Activated CD8-positive, alpha-beta T cell treated with anti-CD3 and anti-CD28 coated beads, Interleukin-2, amount 10 ng/mL, durations not matched to agents 7 days and 5 days (primary cell): ENCODE measurements at regions not wholly inside any gene's neighbourhood (a gene's known extent, or its start where the extent isn't known, plus 50 kb on each side); places are given as distances from the start of the nearest gene placed in this dataset.
"Not testable (repeated sequence)": the region's sequence is repeated elsewhere in the genome, so short reads cannot be mapped to it uniquely, and the experiment has no call there.

ENCODE experiments used
- ATAC-seq: fragments of 150-1000 bp; cut with Tn5 transposase; one replicate; pipeline ENCODE4 v1.10.0; 2021; ENCODE audit warnings: moderate library complexity
- CTCF ChIA-PET: fragments of 350-600 bp; sonication (Branson Sonifier 250); formaldehyde crosslinking; loops from one replicate; lab custom pipeline; 2021; ENCODE audit warnings: antibody characterized with exemption; lab: Charles Lee
- POLR2A ChIA-PET: fragments of 350-600 bp; sonication (Branson Sonifier 250); formaldehyde crosslinking; loops from one replicate; lab custom pipeline; 2021; ENCODE audit warnings: antibody characterized with exemption; lab: Charles Lee
- DNase-seq: peaks from one replicate; pipeline ENCODE4 v3.0.0-alpha.2; 2020
- H3K27ac Mint-ChIP-seq: one replicate; pipeline ENCODE4 v1.8.0; 2021; ENCODE audit warnings: mild to moderate bottlenecking, mixed read lengths
- H3K27me3 Mint-ChIP-seq: one replicate; pipeline ENCODE4 v1.8.0; 2021; ENCODE audit warnings: low read depth, mixed read lengths
- H3K36me3 Mint-ChIP-seq: one replicate; pipeline ENCODE4 v1.8.0; 2021; ENCODE audit warnings: low read depth, mixed read lengths
- H3K4me1 Mint-ChIP-seq: one replicate; pipeline ENCODE4 v1.8.0; 2021; ENCODE audit warnings: low read depth, mixed read lengths
- H3K4me3 Mint-ChIP-seq: one replicate; pipeline ENCODE4 v1.8.0; 2021; ENCODE audit warnings: mild to moderate bottlenecking, mixed read lengths
- H3K9me3 Mint-ChIP-seq: one replicate; pipeline ENCODE4 v1.8.0; 2022; ENCODE audit warnings: mixed read lengths; ENCODE audit not compliant: insufficient read depth

DNA sequence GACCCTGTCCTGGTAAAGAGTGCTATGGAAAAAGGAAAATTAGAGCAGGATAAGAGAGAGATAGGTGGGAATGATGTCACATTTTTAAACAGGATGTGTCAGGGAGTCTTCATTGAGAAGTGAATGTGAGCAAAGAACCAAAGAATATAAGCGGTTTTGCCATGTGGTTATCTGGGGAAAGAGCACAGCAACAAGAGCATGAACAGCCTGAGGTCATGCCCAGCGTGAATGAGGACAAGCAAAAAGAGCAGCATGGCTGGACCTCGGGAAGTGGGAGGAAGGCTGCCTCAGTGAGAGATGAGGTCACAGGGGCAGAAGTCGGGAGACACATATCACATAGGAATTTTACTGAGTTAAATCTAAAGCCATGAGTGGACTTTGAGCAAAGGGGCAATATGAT is 82.8 kb upstream of the HES1 start:
- peaks cover 3% of the 10 kb centered on the region for H3K36me3 Mint-ChIP-seq
- H3K4me1 Mint-ChIP-seq = peaks cover 5% of the 10 kb centered on the region
- peaks cover 10% of the 10 kb centered on the region for H3K9me3 Mint-ChIP-seq
- ChIA-PET POLR2A (no interaction called here), CTCF (no interaction called here)
- H3K27ac Mint-ChIP-seq = no peak overlapping the region
- no peak for ATAC-seq
- no peak overlapping the region for H3K4me3 Mint-ChIP-seq
- DNase-seq = no peak
- peaks cover 29% of the 10 kb centered on the region for H3K27me3 Mint-ChIP-seq

DNA sequence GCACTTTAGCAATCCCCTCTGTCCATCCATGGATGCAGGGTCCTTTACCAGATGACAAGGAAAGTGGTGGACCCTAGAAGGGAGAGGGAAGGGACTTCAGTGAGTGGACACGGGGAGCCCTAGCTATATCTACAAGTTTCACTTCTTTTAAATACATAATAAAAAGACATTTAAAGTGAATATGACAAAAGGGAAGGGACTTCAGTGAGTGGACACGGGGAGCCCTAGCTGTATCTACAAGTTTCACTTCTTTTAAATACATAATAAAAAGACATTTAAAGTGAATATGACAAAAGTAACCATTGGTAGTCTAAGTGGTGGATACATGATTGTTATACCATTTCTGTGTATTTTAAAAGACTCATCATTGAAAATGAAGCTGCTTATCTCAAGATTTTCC is 81.9 kb upstream of the HES1 start:
- CTCF ChIA-PET = no interaction called here
- Mint-ChIP-seq H3K27ac (no peak overlapping the region), H3K27me3 (peaks cover 23% of the 10 kb centered on the region), H3K36me3 (peaks cover 3% of the 10 kb centered on the region), H3K4me1 (peaks cover 7% of the 10 kb centered on the region), H3K4me3 (no peak overlapping the region), H3K9me3 (peaks cover 10% of the 10 kb centered on the region)
- POLR2A ChIA-PET = no interaction called here
- no peak for DNase-seq
- ATAC-seq = no peak

GRCh38 chr3:194054540-194054939 is 81.4 kb upstream of the HES1 start:
- DNase-seq = no peak
- peaks cover 7% of the 10 kb centered on the region for H3K4me1 Mint-ChIP-seq
- ChIA-PET CTCF (no interaction called here), POLR2A (no interaction called here)
- H3K27me3 Mint-ChIP-seq = peaks cover 22% of the 10 kb centered on the region
- H3K27ac Mint-ChIP-seq = no peak overlapping the region
- H3K36me3 Mint-ChIP-seq = peaks cover 3% of the 10 kb centered on the region
- H3K9me3 Mint-ChIP-seq = peaks cover 10% of the 10 kb centered on the region
- no peak overlapping the region for H3K4me3 Mint-ChIP-seq
- ATAC-seq = no peak

DNA sequence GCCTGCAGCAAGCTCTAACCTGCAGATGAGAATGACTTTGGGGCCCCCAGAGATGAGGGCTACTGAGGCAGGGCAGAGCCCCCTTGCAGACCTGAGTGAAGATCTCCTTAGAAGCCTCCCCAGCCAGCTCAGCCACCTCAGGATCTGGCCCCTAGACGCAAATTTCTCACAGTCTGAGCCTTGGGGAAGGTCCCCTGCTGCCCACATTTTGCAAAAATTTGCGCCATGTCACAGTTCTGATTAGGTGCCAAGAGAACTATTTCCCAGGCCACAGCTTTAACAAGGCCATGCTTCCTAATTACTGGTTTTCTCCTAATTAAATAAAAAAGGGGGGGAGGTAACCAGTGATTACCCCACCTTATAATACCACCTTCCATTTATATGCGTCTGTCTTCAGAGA is 81.0 kb upstream of the HES1 start:
- H3K27me3 Mint-ChIP-seq = peaks cover 24% of the 10 kb centered on the region
- CTCF ChIA-PET = no interaction called here
- peaks cover 3% of the 10 kb centered on the region for H3K36me3 Mint-ChIP-seq
- no peak for DNase-seq
- peaks cover 7% of the 10 kb centered on the region for H3K4me1 Mint-ChIP-seq
- H3K27ac Mint-ChIP-seq = no peak overlapping the region
- POLR2A ChIA-PET = no interaction called here
- ATAC-seq = no peak
- peaks cover 10% of the 10 kb centered on the region for H3K9me3 Mint-ChIP-seq
- no peak overlapping the region for H3K4me3 Mint-ChIP-seq

DNA sequence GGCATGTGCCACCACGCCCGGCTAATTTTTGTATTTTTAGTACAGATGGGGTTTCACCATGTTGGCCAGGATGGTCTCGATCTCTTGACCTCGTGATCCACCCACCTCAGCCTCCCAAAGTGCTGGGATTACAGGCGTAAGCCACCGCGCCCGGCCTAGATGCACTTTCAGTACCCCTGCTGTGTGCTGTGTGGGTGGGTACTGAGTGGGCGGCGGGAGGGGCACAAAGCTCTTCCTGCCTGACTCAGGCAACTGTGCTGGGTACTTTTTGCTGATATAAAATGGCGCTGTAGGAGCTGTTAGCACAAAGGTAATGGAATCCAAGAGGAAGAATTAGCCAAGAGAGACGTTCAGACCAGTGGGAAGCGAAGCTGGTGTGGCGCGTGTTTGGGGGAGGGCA is 79.6 kb upstream of the HES1 start:
- POLR2A ChIA-PET = not testable (repeated sequence)
- H3K27me3 Mint-ChIP-seq = peaks cover 25% of the 10 kb centered on the region

GRCh38 chr3:194056731-194057415 is 79.1 kb upstream of the HES1 start:
- Mint-ChIP-seq H3K9me3 (no peaks in the 10 kb centered on the region), H3K4me1 (peaks cover 7% of the 10 kb centered on the region), H3K27me3 (peaks cover 25% of the 10 kb centered on the region), H3K36me3 (peaks cover 3% of the 10 kb centered on the region), H3K27ac (no peak overlapping the region), H3K4me3 (no peak overlapping the region)
- DNase-seq (no peak), ATAC-seq (no peak)
- ChIA-PET CTCF (no interaction called here), POLR2A (no interaction called here)

More for the DNA sequence above, 79.6 kb upstream of the HES1 start:
- H3K4me1 Mint-ChIP-seq, H3K27ac Mint-ChIP-seq, CTCF ChIA-PET, H3K9me3 Mint-ChIP-seq, H3K4me3 Mint-ChIP-seq, DNase-seq, ATAC-seq, H3K36me3 Mint-ChIP-seq: not testable (repeated sequence)

GRCh38 chr3:194057570-194058188 is 78.3 kb upstream of the HES1 start:
- H3K27ac Mint-ChIP-seq = peak overlapping the region; percentile 49
- peaks cover 7% of the 10 kb centered on the region for H3K4me1 Mint-ChIP-seq
- peaks cover 25% of the 10 kb centered on the region for H3K27me3 Mint-ChIP-seq
- peak overlapping the region; percentile 47 for H3K4me3 Mint-ChIP-seq
- DNase-seq = no peak
- peaks cover 3% of the 10 kb centered on the region for H3K36me3 Mint-ChIP-seq
- ATAC-seq = no peak
- CTCF ChIA-PET = no interaction called here
- POLR2A ChIA-PET = interaction anchor here (0.7 kb wide), 1 partner anchor 214 kb away, joined by 4 read pairs; no protein-coding TSS in a partner anchor
- no peaks in the 10 kb centered on the region for H3K9me3 Mint-ChIP-seq

DNA sequence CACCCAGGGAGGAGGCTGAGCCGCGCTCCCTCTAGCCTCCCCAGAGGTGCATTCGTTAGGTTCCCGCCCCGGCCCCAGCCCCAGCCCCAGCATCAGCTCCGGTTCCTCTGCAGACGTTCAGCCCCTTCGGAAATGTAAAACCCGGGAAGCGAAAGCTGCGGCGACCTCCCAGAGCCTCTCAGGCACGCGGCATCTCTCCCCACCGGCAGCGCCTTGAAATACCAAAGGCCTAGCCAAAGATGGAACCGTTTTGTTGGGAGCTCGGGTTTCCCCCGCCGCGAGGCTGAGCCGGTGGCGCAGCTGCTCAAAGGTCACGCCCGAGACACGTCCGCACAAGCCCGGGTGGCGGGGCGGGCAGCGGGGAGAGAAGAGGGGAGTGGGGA is 77.8 kb upstream of the HES1 start:
- CTCF ChIA-PET = interaction anchor here (1.6 kb wide), 1 partner anchor 10 kb away, joined by 4 read pairs; no protein-coding TSS in a partner anchor
- peaks cover 3% of the 10 kb centered on the region for H3K36me3 Mint-ChIP-seq
- H3K9me3 Mint-ChIP-seq = no peaks in the 10 kb centered on the region
- peaks cover 25% of the 10 kb centered on the region for H3K27me3 Mint-ChIP-seq
- no peak overlapping the region for H3K27ac Mint-ChIP-seq
- DNase-seq = peak; percentile 31
- ATAC-seq = peak; percentile 57
- H3K4me3 Mint-ChIP-seq = peak overlapping the region; percentile 47
- peaks cover 7% of the 10 kb centered on the region for H3K4me1 Mint-ChIP-seq
- POLR2A ChIA-PET = interaction anchor here (0.7 kb wide), 1 partner anchor 213 kb away, joined by 4 read pairs; no protein-coding TSS in a partner anchor

- H3K36me3 Mint-ChIP-seq = peaks cover 3% of the 10 kb centered on the region
- peaks cover 7% of the 10 kb centered on the region for H3K4me1 Mint-ChIP-seq
- POLR2A ChIA-PET = no interaction called here
- ATAC-seq (no peak), DNase-seq (no peak)
- H3K9me3 Mint-ChIP-seq = no peaks in the 10 kb centered on the region
- H3K27me3 Mint-ChIP-seq = peaks cover 25% of the 10 kb centered on the region
- H3K27ac Mint-ChIP-seq = no peak overlapping the region
- CTCF ChIA-PET = interaction anchor here (1.0 to 2.1 kb wide), 3 partner anchors 9 to 257 kb away, joined by 3 to 8 read pairs (median 4); no protein-coding TSS in a partner anchor
- H3K4me3 Mint-ChIP-seq = no peak overlapping the region
Observed at GRCh38 chr3:194058753-194059152, 77.2 kb upstream of the HES1 start.

DNA sequence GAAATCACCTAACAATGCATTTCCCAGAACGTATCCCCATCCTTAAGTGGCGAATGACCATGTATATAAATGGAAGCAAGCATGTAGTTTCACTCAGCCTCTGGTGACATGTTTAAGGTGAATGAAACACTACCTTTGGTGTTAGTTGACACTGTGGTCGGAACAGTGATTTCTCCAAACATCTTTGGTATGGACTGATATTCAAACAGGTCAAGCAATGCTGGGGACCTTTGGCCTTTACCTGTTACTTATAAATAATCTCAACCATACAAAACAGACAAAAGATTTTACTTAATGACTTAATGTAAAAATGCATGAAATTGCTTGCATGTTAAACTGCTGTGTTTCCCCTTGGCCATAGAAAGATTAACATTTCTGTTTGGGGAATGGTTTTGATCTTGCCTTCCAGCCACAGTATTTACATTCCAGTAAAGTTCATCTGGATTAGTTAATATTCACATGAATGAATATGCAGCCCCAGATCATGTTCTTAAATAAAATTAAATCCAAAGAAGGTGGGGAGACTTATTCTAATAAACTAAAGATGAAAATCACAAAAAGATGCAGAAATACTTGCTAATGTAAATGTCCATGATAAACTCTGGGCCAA is 74.4 kb upstream of the HES1 start:
- no peak overlapping the region for H3K4me3 Mint-ChIP-seq
- H3K27ac Mint-ChIP-seq = no peak overlapping the region
- peaks cover 4% of the 10 kb centered on the region for H3K9me3 Mint-ChIP-seq
- ATAC-seq = no peak
- H3K4me1 Mint-ChIP-seq = peaks cover 7% of the 10 kb centered on the region
- peaks cover 32% of the 10 kb centered on the region for H3K27me3 Mint-ChIP-seq
- peaks cover 3% of the 10 kb centered on the region for H3K36me3 Mint-ChIP-seq
- DNase-seq = no peak
- ChIA-PET CTCF (no interaction called here), POLR2A (no interaction called here)

GRCh38 chr3:194062830-194063229 is 73.1 kb upstream of the HES1 start:
- Mint-ChIP-seq H3K4me1 (peaks cover 5% of the 10 kb centered on the region), H3K36me3 (peaks cover 4% of the 10 kb centered on the region), H3K4me3 (no peak overlapping the region), H3K27ac (no peak overlapping the region), H3K9me3 (peaks cover 4% of the 10 kb centered on the region), H3K27me3 (peaks cover 34% of the 10 kb centered on the region)
- no peak for ATAC-seq
- no peak for DNase-seq
- POLR2A ChIA-PET = no interaction called here
- CTCF ChIA-PET = no interaction called here
